HG03159 (cell line): ENCODE measurements at regions not wholly inside any gene's neighbourhood (a gene's known extent, or its start where the extent isn't known, plus 50 kb on each side); places are given as distances from the start of the nearest gene placed in this dataset.
"Not testable (repeated sequence)": the region's sequence is repeated elsewhere in the genome, so short reads cannot be mapped to it uniquely, and the experiment has no call there.

Experiments
- ATAC-seq: cut with Tn5 transposase; IDR thresholded peaks from one replicate; pipeline ENCODE4 v1.9.1; 2021; ENCODE audit warnings: mild to moderate bottlenecking, moderate library complexity; ENCODE audit not compliant: unreplicated experiment

DNA sequence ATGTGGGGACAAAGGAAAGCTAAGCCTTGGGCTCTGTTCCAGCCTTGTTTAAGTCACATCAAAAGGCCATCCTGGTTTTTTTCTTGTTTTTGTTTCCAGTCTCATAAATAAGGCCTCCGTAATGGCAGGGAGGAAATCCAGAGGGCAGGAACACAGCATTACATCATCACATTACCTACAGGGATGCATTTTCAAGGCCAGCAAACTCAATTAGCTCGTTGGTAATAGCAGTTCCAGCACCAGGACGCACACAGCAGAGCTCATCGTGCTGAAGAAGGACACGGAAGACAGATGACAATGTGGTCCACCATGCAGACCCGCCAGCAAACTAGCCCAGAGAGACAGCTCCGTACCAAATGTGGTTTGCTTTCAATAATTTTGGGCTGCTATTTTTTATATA lies 1209.2 kb downstream of the TYW1 start:
- no peak for ATAC-seq

DNA sequence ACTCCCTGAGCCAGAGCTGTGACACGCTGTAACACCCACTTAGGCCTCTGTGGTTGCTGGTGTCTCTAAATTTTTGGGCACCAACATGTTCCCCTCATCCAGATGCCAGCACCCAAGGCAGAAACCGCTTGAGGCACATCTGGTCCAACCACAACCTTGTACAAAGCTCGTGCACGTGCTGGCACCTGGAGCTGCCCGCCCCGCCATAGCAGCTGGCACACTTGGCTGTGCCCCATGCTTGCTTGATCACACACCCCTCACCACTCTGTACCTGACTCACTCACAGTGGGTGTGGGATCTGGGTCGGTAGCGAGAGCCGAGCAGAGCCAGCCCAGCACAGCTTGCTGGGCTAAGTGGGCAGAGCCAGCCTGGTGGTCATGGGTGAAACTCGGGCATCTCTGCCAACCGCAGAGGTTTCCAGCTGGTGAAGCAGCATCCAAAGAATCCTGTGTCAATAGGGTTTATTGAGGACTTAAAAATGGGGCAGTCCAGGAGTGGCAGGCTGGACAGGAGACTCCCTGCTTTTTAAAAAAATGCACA lies 1210.4 kb downstream of the TYW1 start:
- ATAC-seq = no peak

GRCh38 chr7:68207676-68208075 lies 1211.0 kb downstream of the TYW1 start:
- no peak for ATAC-seq

DNA sequence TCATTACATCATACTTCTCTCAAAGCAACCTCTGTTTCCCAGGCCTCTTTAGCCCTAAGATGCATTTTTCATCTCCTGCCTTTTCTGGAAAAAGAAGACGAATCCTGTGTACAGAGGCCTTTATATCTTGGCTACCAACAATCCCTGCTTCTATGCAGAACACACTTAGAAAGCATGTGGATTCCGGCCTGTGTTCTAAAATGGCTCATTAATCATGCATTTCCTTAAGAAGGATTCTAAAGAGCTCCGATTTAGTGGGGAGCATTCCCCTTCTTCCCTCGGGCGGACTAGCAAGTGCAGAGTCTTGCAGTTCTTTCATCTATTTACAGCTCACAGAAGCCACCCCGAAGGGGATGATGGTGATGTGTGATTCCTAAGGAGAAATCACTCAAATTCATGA lies 1212.9 kb downstream of the TYW1 start:
- no peak for ATAC-seq

- ATAC-seq = no peak
Measured at GRCh38 chr7:68213838-68214237, 1217.2 kb downstream of the TYW1 start.

GRCh38 chr7:68216051-68216450 lies 1219.4 kb downstream of the TYW1 start:
- ATAC-seq = no peak

DNA sequence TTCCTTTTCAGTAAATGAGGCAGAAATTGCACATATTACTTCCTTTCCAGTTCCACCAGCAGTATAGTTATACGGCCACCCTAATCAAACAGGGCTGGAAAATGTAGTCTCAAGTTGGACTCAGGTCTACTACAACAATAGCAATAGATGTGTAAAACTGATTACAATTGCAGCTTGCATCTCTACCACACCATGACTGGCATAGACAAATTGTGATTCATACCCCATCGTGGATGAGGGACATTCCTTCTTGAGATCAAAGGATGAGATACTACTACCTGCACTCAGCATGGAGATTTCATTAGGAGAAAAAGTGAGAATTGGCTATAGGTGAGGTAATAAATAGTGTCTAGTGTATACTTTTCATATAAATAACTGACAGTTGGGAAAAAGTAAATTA lies 1220.8 kb downstream of the TYW1 start:
- ATAC-seq = no peak

- no peak for ATAC-seq
Measured at GRCh38 chr7:68218461-68218860, 1221.8 kb downstream of the TYW1 start.

- no peak for ATAC-seq
Measured at GRCh38 chr7:68222311-68222710, 1225.7 kb downstream of the TYW1 start.

DNA sequence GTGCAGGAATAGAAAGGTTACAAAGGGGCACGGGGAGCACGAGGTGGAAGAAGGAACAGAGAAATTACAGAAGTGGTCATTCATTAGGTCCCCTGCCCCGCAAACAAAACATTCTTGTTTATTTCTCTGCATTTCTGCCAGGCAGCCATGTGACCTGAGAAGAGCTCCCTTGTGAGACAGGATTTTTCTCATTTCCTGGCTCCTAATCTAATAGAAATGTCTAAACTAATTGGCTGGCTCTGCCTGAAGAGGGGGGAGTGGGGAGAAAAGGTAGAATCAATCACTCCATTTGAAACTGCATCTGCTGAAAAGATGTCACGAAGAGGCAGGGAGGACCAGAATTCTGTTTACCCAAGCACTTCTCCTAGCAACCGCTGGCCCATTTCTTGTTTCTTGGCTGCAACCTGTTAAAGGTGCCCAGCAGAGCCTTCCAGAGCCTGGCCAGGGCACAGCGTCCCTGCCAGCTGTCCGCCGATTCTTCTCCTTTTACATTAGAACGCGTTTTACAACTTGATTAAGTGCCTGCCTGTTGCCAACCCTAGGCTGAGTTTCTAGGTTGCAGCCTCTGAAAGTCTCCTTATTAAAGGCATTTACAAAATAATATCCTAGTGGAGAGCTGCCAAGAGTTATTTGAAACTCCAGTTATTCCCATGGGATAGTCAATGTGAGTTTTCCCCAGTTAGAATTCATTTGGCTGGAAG lies 1227.6 kb downstream of the TYW1 start:
- no peak for ATAC-seq

DNA sequence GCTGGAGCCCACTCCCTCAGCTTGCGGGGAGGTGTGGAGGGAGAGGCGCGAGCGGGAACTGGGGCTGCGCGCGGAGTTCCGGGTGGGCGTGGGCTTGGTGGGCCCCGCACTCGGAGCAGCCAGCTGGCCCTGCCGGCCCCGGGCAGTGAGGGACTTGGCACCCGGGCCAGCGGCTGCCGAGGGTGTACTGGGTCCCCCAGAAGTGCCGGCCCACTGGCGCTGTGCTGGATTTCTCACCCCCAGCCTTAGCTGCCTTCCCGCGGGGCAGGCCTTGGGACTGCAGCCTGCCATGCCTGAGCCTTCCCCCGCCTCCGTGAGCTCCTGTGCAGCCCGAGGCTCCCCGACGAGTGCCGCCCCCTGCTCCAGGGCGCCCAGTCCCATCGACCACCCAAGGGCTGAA lies 1234.4 kb downstream of the TYW1 start:
- ATAC-seq = not testable (repeated sequence)

DNA sequence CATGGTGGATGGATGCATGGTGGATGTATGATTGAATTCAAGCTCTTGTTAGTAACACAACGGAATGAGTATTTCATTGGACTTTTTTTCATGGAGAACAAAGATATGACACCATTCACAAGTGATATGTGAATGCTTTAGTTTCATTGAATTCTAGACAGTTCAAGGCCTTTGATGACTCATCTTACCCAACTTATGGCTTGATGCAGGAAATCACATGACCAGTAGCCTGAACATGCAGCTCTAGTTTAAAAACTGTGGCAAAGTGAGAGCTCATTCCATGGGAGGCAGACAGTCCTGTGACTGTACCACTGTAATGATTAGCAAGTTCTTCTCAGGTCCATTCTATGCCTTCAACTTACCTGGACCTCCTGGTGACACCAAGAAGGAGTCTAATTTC lies 1239.3 kb downstream of the TYW1 start:
- no peak for ATAC-seq

DNA sequence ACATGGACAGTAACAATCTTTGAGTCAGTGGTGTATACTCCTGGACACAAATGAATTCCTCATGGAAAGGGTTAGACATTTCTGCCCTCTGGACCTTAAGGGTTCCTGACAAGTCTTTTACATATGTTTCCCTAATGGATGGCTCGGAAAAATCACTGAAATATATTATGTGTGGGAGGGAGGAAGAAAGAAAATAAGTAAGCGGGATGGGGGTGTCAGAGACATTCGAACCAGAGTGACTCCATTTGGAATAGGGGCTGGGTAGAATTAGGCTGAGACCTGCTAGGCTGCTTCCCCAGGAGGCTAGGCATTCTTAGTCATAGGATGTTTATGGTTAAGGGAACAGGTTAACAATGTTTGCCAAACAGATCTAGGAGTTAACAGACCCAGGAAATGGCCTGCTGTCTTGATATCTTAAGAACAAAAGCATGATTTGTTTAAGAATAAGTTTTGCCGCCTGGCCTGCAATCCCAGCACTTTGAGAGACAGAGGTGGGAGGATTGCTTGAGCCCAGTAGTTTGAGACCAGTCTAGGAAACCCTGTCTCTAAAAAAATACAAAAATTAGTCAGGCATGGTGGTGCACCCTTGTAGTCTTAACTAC lies 1241.7 kb downstream of the TYW1 start:
- no peak for ATAC-seq

DNA sequence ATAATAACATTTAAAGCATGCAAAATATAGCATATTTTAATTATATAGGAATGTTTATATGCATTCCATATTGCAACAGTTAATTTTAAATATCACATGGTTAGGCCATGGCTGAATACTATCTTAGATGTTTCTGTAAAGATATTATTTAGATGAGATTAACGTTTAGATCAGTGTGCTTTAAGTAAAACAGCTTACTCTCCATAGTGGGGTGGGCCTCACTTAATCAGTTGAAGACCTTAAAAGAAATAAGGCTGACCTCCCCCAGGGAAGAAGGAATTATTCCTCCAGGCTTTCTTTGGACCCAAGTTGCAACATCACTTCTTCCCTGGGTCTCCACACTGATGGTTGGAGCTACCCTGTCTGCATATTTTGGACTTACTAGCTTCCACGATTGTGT lies 1246.5 kb downstream of the TYW1 start:
- no peak for ATAC-seq

GRCh38 chr7:68244389-68244788 lies 1247.8 kb downstream of the TYW1 start:
- no peak for ATAC-seq

GRCh38 chr7:68245688-68246087 lies 1249.1 kb downstream of the TYW1 start:
- ATAC-seq = no peak

DNA sequence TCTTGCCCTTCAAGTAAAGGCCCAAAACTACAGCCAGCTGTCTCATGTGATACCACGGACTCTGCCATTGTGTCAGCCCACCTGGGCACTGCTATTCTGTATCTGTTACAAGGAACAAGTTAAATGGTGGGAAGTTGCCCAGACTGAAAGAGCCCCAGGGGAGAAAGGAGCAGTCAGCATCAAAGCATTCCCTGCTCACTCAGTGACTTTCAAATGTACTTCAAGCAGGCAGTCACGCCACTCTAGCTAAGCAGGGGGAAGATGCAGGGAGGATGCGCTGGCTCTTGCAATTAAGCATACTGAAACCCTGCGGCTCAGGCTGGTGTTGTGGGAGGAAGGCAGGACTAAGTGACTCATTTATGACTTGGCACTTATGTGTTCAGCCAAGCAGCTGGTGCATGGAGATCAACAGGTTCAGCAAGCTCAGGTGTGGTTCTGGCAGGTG lies 1249.6 kb downstream of the TYW1 start:
- ATAC-seq = no peak

GRCh38 chr7:68247126-68247525 lies 1250.5 kb downstream of the TYW1 start:
- no peak for ATAC-seq

GRCh38 chr7:68247571-68247970 lies 1250.9 kb downstream of the TYW1 start:
- ATAC-seq = no peak

GRCh38 chr7:68248973-68249372 lies 1252.3 kb downstream of the TYW1 start:
- ATAC-seq = no peak

DNA sequence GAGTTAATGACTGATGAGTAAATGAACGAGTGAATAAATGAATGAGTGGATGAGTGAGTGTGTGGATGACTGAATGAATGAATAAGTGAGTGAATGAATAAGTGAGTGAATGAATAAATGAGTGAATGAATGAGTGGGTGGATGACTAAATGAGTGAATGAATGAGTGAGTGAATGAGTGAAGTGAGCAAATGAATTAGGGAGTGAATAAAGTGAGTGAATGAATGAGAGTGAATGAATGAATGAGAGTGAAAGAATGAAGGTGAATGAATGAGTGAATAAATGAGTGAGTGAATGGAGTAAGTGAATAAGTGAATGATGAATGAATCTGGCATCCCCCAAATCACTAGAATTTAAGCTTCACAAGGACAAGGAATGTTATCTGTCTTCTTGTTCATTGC lies 1253.0 kb downstream of the TYW1 start:
- ATAC-seq = no peak

DNA sequence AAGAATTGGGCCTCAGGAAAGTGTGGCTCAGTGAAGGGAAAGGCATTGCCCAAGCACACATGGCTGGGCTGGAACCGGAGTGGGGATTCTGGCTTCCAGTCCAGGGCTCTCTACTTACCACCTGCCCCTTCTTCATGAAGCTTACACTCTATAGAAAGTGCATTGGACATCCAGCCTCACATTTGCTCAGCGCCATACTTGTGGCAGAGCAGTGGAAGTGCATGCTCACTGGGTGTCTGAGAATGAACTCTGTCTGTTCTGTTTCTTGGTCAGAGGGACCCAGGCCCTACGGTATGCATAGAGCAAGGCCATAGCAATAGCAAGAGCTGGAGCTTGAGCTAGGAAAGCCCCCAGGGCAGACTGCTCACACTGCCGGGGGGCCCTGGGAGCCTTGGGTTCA lies 1253.5 kb downstream of the TYW1 start:
- ATAC-seq = no peak

DNA sequence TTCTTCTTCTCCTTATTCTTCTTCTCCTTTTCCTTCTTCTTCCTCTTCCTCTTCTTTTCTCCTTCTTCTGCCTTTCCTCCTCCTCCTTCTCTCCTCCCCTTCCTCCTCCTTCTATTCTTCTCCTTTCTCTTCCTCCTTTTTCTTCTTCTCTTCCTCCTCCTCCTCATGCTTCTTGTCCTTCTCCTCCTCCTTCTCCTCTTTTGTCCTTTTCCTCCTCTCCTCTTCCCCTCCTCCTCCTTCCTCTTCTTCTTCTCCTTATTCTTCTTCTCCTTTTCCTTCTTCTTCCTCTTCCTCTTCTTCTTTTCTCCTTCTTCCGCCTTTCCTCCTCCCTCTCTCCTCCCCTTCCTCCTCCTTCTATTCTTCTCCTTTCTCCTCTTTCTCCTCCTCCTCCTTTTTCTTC lies 1258.2 kb downstream of the TYW1 start:
- not testable (repeated sequence) for ATAC-seq
